ENCODE measurements at regions not wholly inside any gene's neighbourhood (a gene's known extent, or its start where the extent isn't known, plus 50 kb on each side); places are given as distances from the start of the nearest gene placed in this dataset.

- DNase-seq (ENCODE audit: low spot score), result no peak
- intact Hi-C loops (cut with DNase I), result loop anchor here (5.0 kb wide), 1 partner anchor 57 kb away; no protein-coding TSS in a partner anchor
Observed at GRCh38 chr21:39064325-39065012, 118.8 kb downstream of the PSMG1 start.

DNA sequence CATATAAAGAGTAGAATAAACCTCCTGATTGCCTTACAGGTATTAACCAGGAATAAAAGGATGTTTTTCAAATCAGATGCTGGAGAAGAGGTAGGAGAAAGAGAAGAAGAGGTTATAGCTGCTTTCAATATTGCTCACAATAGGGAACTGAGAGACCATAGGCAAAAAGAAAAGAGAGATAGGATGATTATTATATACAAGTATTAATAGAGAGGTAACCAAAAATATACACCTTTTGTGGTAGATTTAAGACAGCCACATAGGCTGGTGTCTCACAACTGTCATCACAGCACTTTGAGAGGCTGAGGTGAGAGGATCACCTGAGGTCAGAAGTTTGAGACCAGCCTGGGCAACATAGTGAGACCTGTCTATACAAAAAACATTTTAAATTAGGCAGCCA is 119.7 kb downstream of the PSMG1 start:
- DNase-seq (ENCODE audit: low spot score), result no peak
- intact Hi-C loops (cut with DNase I), result no loop called here

GRCh38 chr21:39062196-39062595 is 121.1 kb downstream of the PSMG1 start:
- intact Hi-C loops (cut with DNase I), result no loop called here

GRCh38 chr21:39061766-39062165 is 121.5 kb downstream of the PSMG1 start:
- no peak for DNase-seq (ENCODE audit: low spot score)
- intact Hi-C loops (cut with DNase I), result no loop called here

More at GRCh38 chr21:39062196-39062595, 121.1 kb downstream of the PSMG1 start:
- no peak for DNase-seq (ENCODE audit: low spot score)

DNA sequence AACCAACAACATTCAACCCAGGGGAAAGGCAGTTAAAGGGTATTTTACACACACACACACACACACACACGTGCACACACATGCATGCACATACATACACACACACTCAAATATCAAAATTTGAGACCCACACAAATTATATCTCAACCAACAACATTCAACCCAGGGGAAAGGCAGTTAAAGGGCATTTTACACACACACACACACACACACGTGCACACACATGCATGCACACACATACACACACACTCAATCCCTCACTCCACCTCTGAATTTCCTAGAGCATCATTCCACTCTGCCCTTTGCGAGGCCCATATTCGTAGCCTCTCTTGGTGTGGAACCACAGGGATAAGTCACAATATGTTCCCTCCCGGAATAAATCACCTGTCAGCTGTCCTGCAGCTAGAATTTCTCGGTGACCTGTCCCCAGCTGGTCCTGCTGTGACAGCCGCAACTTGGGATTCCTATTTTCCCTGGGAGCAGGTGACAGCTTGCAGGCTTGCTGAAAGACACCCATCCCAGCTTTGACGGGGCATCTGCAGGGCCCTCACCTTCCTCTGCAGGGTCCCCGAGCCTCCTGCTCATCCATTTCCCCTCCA is 122.7 kb downstream of the PSMG1 start:
- intact Hi-C loops (cut with DNase I), result no loop called here
- no peak for DNase-seq (ENCODE audit: low spot score)

DNA sequence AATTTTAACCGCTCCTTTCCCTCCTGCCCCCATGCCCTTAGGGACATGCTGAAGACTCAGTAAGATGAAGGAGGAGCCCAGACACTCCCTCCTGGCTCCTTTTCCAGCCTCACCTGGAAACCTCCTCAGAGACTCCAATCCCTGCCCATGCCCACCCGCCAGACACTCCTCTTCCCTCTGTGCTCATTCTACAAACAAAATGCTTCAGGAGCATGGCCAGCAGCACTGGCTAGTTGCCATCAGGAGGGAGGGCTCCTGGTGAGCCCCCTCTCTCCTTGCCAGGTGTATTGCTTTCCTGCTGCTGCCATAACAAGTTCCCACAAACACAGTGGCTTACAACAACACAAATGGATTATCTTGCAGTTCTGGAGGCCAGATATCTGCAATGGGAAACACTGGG is 126.1 kb downstream of the PSMG1 start:
- intact Hi-C loops (cut with DNase I), result no loop called here
- DNase-seq (ENCODE audit: low spot score), result no peak

- intact Hi-C loops (cut with DNase I), result no loop called here
- no peak for DNase-seq (ENCODE audit: low spot score)
Observed at GRCh38 chr21:39056636-39057035, 126.6 kb downstream of the PSMG1 start.

DNA sequence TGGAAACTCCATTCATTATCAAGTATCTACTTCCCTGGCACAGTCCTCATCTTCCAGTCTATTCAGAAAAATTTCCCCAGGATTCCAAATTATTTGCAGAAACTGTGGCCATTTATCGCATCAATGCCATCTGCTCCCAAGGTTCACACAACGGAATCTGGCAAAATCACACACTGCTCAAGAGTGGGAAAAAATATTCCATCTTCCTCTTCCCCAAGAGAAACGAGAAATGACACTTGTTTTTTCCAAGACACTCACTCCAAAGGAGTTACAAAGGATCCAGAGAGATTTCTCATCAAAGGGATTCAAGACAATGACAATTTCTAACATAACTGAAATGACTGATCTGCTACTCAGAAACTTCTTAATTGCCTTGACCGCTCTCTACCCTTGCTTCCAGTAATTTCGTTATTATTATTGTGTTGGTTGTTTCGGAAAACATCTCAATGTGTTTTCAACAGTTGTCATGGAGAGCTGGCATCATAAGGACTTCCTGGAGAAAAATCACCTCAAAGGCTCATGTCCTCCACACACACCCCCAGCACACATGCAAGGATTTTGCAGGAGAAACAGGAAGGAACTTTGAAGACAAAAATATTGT is 128.0 kb downstream of the PSMG1 start:
- intact Hi-C loops (cut with DNase I), result no loop called here
- DNase-seq (ENCODE audit: low spot score), result no peak

- no peak for DNase-seq (ENCODE audit: low spot score)
- intact Hi-C loops (cut with DNase I), result no loop called here
Observed at GRCh38 chr21:39054066-39054465, 129.2 kb downstream of the PSMG1 start.

GRCh38 chr21:39053126-39053525 is 130.1 kb downstream of the PSMG1 start:
- intact Hi-C loops (cut with DNase I), result no loop called here
- no peak for DNase-seq (ENCODE audit: low spot score)

DNA sequence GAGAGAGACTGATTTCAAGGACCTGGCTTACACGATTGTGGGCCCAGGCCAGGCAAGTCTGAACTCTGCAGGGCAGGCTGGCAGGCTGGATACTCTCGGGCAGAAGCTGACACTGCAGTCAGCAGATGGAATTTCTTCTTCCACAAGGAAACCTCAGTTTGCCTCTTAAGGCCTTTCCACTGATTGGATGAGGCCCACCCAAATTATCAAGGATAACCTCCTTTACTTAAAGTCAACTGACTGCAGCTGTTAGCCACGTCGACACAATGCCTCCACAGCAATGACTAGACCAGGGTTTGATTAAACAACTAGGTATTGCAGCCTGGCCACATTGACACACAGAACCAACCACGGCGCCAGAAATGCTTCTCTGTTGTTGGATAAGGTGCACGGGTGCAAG is 130.5 kb downstream of the PSMG1 start:
- no peak for DNase-seq (ENCODE audit: low spot score)
- intact Hi-C loops (cut with DNase I), result no loop called here

DNA sequence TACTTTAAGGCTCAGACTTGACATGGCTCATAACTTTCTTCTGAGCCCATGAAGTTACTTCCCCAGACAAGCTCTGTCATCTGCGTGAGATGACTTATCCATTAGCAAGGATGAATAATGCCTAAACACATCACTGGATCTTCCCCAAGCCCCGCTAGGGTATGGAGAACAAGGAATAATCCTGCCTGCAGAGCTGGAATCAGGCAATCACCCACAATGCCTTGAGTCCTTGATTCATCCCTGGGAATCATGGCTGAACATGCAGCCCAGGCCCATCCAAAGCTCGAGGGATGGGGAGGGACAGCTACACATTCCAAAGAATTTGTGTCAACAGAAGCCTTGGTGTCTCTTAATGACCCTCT is 131.7 kb downstream of the PSMG1 start:
- DNase-seq (ENCODE audit: low spot score), result no peak
- intact Hi-C loops (cut with DNase I), result no loop called here

GRCh38 chr21:39050841-39051587 is 132.2 kb downstream of the PSMG1 start:
- intact Hi-C loops (cut with DNase I), result no loop called here
- no peak for DNase-seq (ENCODE audit: low spot score)

DNA sequence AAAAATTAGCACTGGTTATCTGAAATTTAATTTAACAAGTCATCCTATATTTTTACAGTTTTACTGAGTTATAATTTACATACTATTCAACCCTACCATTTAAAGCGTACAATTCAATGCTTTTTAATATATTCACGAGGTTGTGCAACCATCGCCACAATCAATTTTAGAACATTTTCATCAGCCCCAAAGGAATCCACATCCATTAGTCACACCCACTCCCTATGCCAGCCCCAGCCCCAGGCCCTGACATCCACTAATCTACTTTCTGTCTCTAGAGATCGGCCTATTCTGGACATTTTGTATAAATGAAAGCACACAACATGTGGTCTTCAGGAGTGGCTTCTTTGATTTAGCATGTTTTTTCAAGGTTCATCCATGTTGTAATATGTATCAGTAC is 134.7 kb downstream of the PSMG1 start:
- DNase-seq (ENCODE audit: low spot score), result no peak
- intact Hi-C loops (cut with DNase I), result no loop called here

GRCh38 chr21:39048064-39048463 is 135.2 kb downstream of the PSMG1 start:
- intact Hi-C loops (cut with DNase I), result no loop called here
- no peak for DNase-seq (ENCODE audit: low spot score)

DNA sequence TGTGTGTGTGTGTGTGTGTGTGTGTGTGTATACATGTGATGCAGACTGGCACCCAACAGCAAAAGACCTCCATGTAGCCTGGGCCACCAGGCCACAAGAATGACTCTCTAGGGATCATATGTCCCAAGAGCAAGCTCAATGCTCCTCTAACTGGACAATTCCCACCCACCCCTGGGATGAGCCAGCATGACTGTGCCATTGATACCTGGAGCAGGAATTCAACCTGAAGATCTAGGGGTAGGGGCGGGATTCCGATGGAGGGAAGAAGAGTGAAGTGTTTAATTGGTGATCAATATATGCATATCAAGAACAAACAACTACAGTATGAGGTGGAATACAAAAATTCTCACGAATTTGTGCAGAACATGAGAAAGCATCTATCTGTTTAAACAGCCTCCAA is 136.2 kb downstream of the PSMG1 start:
- intact Hi-C loops (cut with DNase I), result no loop called here
- no peak for DNase-seq (ENCODE audit: low spot score)

GRCh38 chr21:39046236-39046916 is 136.9 kb downstream of the PSMG1 start:
- no peak for DNase-seq (ENCODE audit: low spot score)
- intact Hi-C loops (cut with DNase I), result no loop called here

DNA sequence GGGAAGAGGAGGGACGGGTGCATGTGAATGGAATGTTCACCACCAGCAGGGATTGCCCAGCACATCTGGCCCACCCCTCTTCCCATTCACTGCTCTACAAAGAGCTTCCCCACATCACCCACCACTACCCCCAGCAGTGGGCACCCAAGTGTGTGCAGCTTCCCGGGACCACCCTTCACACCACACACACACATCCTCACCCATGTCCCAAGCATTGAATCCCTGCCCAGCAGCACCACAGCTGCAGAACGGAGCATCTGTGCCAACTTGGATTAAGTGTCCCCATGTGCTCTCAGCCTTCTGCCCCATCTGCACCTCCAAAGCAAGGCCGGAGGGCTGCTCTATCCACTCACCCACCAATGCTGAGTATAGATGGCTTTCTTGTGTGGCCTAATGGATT is 141.4 kb downstream of the PSMG1 start:
- intact Hi-C loops (cut with DNase I), result no loop called here

DNA sequence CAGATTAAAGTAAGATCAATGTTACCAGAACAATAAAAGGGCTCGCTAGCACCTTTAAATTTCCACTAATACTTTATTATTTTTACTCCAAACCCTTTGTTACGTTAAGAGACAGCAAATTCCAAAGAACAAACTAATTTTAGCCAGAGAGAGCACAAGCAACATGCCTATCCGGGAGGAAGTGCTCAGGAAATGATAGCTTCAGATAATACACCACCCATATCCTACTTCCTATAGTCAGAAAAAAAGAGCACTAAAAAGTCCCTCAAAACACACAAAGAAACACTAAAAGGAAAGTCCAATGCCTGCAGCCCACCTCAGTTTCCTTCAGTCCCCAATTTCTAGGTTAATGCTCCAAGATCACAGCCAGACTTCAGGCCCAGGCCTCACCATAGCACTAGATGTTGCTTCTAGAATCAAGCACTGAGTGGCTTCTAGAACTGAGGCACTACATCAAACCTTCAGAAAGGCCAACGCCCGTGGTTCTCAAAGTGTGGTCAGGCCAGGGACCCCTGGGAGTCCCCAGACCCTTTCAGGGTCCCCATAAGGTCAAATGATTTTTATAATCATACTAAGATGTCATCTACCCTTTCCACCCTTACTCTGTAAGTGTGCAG is 142.6 kb downstream of the PSMG1 start:
- intact Hi-C loops (cut with DNase I), result no loop called here
- DNase-seq (ENCODE audit: low spot score), result no peak

More for the DNA sequence above, 141.4 kb downstream of the PSMG1 start:
- DNase-seq (ENCODE audit: low spot score), result no peak

Data from cardiac septum (tissue), 1 donor.